Left renal cortex interstitium (tissue), 4 donors: ENCODE measurements at regions not wholly inside any gene's neighbourhood (a gene's known extent, or its start where the extent isn't known, plus 50 kb on each side); places are given as distances from the start of the nearest gene placed in this dataset.
"Not testable (repeated sequence)": the region's sequence is repeated elsewhere in the genome, so short reads cannot be mapped to it uniquely, and the experiment has no call there.

ENCODE experiments used
- DNase-seq, 4 donors: peaks; one replicate each; pipeline ENCODE4 v3.0.0-alpha.2; 2013; ENCODE audit warnings: low read depth in 4 of 4, low spot score in 2 of 4, missing footprints in 1 of 4

DNA sequence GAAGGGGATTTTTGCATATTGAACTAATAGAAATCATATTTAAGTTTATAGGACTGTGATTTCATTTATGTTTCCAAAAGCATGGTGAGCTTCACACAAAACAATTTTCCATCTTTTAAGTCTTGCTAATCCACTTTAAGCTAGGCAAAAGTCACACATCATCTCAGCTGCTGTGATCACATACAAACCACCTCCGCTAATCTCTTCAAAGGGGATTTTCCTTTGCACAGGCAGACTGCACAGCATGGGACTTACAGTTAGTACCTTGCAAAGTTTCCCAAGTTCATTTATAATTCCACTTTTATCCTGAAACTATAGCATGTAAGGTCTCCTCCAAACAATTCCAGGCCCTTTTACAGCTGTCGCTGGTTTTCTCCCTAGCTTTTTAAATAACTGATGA is 225.1 kb upstream of the CNTN3 start:
- DNase-seq = no peak

DNA sequence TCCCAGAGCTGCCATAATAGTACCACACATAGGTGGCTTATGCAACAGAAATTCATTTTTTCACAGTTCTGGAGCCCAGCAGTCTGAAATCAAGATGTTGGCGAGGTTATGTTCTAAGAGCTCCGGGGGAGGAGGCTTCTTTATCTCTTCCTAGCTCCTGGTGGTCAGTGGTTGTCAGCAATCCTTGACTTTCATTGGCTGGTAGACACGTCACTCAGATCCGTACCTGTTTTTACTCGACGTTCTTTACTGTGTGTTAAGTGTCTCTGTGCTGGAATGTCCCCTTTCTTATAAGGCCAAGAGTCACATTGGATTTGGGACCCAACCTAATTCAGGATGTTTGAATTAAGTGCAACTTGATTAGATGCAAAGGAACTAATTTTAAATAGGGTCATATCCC is 218.5 kb upstream of the CNTN3 start:
- DNase-seq = no peak

DNA sequence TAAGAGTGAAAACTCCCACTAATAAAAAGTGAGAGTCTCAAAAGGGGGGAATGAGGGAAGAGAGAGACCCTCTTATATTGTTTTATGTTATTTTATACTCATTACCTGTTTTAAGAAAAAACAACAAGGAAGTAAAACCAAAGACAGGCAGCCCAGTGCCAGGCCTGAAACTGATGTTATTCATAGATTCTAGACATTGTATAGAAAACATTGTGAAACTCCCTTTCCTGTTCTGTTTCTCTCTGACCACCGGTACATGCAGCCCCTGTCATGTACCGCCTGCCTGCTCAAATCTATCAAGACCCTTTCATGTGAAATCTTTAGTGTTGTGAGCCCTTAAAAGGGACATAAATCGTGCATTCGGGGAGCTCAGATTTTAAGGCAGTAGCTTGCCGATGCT is 216.4 kb upstream of the CNTN3 start:
- not testable (repeated sequence) for DNase-seq

DNA sequence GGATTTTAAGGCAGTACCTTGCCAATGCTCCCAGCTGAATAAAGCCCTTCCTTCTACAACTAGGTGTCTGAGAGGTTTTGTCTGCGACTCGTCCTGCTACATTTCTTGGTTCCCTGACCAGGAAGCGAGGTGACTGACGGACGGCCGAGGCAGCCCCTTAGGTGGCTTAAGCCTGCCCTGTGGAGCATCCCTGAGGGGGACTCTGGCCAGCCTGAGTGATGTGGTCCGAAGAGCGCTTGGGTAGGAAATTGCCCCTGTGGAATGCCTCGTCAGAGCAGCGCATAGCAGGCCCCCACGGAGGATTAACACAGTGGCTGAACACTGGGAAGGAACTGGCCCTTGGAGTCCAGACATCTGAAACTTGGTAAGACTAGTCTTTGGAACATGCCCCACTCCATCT is 210.9 kb upstream of the CNTN3 start:
- not testable (repeated sequence) for DNase-seq

DNA sequence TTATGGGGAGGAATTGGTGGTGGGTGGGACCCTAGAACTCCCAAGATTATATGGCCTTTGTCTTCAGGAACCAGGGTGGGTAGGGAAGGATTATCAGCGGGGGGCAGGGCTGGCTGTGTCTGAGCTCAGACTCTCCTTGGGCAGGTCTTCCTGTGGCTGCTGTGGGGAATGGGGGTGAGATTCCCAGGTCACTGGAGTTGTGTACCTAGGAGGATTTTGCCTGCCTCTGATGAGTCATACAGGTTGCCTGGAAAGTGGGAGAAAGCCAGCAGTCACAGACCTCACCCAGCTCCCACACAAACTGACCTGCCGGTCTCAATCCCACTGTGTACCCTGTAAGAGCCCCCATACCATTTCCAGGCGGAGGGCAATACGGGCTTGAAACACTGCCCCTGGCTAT is 209.9 kb upstream of the CNTN3 start:
- DNase-seq = no peak

DNA sequence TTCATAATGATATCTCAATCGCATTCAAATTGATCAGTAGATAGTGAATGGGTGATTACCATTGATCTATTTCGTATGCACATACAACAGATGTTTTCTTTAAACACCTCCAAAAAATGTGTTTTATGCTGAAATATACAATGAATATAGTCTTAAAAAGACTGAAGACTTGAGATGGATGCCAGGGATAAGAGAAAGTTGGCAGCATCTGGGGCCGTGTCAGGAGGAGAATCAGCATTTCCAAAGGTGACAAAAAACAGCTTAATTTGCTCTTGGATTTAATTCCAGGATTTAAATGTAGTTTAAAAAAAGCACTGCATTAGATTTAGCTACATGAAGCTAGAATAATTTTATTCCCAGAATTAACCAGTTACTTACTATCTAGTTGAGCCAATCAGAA is 199.7 kb upstream of the CNTN3 start:
- DNase-seq = no peak

DNA sequence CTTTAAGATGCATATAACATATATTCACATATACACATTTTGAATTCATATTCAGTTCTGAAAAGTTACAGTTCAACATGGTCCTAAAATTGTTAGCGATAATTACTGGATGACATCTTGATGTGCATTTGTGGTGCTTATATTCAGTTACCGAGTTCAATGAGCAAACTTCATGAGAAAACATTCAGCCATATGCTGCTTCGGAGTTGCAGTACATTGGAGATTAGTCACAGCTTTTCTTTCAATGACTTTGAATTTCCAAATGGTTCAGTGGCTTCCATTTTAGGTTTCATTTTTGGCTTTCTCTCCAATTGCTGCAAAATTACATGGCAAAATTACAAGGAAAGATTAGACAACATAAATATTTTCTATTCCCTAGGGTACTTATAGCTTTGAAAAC is 198.3 kb upstream of the CNTN3 start:
- no peak for DNase-seq

DNA sequence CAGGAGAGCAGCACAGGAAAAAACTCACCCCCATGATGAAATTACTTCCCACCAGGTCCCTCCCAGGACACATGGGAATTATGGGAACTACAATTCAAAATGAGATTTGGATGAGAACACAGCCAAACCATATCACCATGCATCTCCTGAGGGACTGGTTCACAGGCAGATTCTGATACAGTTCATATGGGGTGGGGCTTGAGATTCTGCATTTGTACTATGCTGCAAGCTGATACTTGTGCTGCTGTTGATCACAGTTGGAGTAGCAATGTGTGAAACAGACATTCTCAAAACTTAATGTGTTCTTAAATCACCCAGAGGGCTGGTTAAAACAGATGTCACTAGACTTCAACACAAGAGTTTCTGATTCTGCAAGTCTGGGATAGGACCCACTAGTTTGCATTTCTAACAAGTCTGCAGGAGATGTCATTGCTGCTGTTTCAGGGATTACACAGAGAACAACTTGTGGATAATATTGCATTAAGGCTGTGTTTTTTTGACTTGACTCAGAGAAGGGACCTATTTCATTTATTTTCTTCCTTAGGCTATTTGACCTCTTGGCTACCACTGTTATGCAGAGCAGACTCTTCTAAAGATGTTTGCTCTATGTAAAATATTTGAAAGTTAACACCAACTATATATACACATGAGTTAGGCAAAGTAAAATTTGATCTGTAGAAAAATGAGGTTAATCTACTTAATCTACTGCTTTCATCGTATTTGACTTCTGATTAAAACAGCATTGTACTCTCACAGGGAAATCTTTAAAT is 194.2 kb upstream of the CNTN3 start:
- no peak for DNase-seq

DNA sequence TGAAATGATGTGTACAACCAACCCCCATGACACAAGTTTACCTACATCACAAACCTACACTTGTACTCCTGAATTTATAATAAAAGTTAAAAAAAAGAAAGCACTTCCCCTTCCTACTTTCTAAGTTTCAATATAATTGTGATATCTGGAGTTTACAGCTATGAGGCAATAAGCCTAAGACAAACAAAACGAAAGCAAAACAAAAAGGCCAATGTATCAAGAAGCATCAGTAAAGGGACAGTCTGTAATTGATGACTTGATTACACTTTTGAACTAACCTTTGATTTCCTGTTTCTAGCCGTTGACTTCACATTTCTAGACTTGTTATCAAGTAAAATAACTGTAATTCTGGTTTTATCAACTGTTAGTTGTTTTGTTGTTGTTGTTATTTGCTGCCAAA is 187.5 kb upstream of the CNTN3 start:
- no peak for DNase-seq

DNA sequence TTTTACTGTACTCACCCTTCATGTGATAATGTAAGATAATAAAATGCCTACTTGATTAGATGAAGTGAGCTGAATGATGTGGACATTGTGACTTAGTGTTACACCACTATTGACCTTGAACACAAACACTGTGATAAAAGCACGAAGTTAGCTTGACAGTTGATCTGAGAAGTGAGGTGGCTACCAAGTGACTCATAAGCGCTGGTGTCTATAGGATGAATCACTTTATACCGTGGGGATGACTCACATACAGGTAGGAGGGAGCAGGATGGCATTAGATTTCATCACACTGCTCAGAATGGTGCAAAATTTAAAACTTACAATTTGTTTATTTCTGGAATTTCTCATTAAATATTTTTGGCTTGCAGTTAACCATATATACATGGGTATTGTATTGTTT is 174.7 kb upstream of the CNTN3 start:
- DNase-seq = no peak

DNA sequence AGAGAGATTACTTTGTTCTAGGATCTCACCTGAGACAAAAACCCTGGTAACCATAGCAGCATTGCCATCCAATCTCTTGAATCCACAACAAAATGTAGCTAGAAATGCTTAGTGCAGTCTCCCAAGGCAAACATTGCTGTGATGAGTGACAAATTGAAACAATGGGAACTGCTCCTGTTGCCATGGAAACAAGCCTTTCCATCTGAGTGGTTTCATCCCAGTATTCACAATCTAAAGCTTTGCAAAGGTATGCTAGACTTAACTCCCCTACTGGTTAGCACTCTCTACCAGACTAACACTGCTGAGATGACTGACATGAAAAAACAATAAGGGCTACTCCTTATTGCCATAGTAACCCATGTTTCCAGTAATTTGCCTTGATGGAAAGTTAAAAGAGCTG is 172.6 kb upstream of the CNTN3 start:
- peak in 1 of 4 donors; percentile 2 for DNase-seq

DNA sequence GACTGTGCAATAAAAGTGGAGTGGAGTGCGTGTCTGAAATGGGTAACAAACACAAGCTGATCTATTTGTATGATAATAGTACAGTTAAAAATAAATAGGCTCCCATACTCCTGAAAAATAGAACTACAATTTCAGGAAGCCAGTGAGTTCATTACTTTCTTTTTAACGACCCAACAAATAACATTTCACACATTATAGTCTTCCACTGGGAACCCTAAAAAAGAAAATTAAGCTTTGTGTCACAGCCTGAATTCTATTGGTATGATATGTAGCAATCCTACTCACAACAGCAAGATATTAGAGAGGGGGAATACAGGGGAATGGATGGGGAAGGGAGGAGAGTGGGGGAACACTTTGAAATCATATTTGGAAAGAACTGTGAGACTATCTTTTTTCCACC is 156.9 kb upstream of the CNTN3 start:
- DNase-seq = no peak

DNA sequence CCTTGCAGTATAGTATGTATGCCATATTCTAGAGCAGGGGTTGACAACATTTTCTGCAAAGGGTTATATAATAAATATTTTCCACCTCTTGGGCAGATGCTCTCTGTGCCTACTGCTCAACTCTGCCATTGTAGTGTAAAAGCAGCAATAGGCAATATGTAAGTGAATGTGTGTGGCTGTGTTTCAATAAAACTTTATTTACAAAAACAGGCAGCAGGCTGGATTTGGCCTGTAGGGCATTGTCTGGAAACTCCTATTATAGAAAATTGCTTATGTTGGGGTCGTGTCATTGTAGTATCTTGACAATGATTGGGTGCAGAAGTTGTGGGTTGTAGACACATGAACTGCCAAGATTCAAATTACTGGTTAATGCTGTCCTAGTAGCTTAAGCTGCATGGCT is 153.6 kb upstream of the CNTN3 start:
- no peak for DNase-seq

DNA sequence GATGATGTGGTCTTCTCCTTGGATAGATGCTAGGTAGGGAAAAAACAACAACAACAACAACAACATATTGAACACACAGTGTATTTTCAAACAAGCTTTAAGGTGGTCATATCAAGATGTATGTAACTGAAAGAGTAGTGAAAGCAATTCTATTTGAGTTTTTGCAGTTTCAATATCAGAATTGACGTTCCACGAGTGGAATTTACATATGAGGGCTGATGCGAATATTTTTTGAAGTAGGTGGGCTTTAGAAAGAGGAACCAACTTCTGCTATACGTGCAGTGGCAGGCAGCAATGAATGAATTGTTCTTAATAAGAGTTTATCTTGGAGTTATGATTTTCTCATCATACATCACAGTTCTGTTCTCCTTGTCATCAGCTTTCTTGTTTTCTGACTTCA is 151.9 kb upstream of the CNTN3 start:
- DNase-seq = no peak

DNA sequence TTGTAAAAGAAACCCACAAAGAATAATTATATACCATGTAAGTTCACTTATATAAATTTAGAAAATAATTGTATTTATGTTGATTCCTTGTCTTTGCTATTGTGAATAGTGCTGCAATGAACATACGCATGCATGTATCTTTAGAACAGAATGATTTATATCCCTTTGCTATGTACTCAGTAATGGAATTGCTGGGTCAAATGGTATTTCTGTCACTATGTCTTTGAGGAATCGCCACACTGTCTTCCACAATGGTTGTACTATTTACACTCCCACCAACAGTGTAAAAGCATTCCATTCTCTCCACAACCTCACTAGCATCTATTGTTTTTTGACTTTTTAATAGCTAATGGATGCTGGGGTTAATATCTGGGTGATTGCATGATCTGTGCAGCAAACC is 149.4 kb upstream of the CNTN3 start:
- no peak for DNase-seq

DNA sequence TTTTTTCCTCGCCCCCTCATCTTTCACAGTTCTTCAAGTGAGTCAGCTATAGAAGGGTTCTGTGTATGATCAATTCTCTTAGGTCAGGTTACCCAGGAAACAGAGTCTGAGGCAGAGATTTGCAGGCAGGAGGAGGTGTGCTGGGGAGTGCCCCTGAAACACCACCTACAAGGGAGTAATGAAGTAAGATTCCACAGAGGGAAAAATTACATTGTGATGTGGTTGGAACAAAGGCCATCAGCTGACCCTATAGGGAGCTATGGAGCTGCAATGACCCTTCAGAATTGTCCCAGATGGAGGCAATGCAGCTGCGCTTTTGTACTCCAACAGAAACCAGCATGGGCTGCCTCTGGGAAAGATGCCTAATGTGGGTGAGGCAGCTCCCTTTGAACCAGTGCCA is 142.2 kb upstream of the CNTN3 start:
- DNase-seq = no peak

DNA sequence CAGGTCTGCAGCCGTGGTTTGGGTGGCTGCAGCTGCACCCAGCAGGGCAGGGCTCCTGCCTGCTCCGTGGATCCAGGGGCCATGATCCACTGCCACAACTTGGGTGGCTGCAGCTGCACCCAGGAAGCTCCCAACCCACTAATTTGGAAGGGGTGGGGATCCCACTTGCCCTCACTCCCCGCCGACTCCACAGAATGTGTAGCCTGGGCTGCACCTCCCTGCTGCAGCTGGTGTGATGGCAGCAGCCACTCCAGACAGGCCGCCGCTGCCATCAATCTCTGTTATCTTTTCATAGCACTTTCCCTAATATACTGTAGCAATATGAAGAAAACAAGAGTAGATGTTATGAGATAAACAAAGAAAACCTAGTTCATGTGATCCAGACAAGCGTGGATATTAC is 137.8 kb upstream of the CNTN3 start:
- DNase-seq = no peak

DNA sequence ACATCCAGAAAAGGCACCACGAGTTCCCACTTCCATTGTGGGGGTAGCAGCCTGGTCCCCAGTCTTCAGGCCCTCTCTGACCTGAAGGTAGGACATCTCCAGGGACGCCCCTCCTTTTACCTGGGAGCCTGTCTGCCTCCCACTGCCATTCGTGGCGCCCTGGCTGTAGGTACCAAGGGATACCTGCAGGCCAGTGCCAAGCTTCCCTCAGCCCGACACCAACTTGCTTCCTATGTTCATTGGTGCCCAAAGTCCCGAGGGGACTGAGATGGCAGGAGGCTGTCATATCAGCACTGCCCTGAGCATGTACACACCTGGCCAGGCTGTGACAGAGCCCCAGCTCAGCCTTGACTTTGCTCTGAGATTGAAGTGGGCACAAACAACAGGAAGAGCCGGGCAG is 137.3 kb upstream of the CNTN3 start:
- DNase-seq = no peak

DNA sequence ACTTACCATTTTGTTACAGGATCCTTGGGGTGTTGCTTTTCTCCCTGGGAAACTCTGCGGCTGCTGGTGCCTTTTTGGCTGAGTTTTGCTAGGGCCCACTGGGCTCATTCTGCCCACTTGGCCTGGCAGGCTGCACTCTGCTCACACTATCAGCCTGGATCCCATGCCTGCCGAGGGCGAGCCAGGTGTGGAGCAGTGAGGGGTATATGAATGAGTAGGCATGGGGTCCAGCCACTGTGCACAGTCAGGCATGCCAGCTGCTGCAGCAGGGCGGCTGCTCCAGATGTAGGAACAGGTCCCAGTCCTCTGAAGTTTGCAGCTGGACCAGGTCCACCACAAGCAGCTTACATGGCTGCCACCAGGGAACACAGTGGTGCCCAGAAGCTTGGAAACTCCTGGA is 136.4 kb upstream of the CNTN3 start:
- no peak for DNase-seq

DNA sequence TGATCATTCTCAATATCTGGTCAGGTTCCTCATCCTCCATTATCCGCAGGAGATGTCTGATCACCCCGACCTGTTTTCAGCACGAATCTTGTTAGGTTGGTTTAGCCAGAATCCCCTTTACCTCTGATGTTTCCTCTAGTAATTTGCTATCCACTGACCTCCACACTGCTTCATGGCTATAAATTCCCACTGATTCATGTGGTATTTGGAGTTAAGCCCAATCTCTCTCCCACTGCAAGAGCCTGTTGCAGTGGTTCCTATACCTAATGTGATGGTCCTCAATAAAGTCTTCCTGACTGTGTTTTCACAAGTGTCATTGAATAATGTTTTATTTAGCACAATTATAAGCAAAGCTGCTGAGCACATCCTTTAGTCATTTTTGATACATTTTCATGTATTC is 124.8 kb upstream of the CNTN3 start:
- no peak for DNase-seq

DNA sequence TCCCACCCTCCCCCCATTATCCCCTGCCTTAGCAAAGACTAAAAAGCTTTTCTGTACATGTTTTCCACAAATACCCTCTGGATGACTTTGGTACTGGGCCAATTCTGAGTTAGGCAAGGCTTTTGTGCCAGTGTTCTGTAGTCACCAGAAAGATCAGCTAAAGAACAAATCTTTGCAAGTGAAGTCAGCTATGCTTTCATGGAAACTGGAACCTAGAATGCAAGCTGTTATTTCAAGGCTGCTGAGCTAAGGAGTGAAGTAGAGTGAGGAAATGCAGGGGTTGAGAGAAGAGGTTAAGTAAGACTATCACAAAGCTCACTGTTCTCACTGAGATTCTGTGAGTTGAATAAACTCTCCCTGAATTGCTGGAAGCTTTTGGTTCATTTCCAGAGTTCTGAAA is 107.8 kb upstream of the CNTN3 start:
- no peak for DNase-seq

DNA sequence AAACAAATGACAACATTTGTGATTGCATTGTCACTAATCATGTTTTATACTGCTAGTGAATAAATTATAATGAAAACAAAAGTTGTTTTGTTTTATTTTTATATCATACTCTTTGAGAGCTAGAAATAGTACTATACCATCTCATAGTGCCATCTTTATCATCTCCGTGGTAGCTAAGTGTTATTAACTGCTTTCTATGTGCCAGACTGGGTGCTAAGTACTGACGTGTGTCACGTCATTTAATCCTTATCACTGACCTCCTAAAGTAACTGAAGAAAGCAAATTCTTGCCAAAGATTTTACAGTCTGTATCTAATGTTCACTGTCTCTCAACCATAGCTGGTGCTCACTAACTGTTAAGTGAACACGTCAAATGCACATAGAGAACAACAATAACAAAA is 99.5 kb upstream of the CNTN3 start:
- DNase-seq = no peak

DNA sequence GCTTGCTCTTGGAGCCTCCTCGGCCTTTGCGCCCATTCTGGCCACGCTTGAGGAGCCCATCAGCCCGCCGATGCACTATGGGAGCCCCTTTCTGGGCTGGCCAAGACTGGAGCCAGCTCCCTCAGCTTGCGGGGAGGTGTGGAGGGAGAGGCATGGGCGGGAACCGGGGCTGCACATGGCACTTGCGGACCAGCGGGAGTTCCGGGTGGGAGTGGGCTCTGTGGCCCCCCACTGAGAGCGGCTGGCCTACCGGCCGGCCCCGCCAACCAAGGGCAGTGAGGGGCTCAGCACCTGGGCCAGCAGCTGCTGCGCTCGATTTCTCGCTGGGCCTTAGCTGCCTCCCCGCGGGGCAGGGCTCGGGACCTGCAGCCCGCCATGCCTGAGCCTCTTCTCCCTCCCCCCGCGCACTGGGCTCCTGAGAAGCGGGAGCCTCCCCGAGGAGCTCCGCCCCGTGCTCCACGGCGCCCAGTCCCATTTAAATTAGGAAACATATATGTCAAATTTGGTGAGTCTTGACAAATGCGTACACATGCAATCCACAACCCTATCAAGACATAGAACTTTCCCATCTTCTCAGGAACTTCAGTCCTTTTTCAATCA is 97.6 kb upstream of the CNTN3 start:
- DNase-seq = no peak
